Bronchial epithelial cell (primary cell): ENCODE measurements at regions not wholly inside any gene's neighbourhood (a gene's known extent, or its start where the extent isn't known, plus 50 kb on each side); places are given as distances from the start of the nearest gene placed in this dataset.

Experiments used
- DNase-seq: peaks from one replicate; pipeline ENCODE4 v3.0.0-alpha.2; 2010; ENCODE audit warnings: low read depth
- FAIRE-seq: peaks from 2 replicates; lab custom pipeline; 2011; peaks lifted over from hg19 to GRCh38; lab: Jason Lieb, UNC
- H3K27me3 ChIP-seq: 2 replicates; pipeline ENCODE4 v1.5.1; 2011; ENCODE audit warnings: low read length; ENCODE audit not compliant: control insufficient read depth, insufficient read depth
- H3K36me3 ChIP-seq: 2 replicates; pipeline ENCODE4 v1.5.1; 2011; ENCODE audit warnings: low read length; ENCODE audit not compliant: control insufficient read depth, insufficient read depth
- H3K4me3 ChIP-seq: 2 replicates; pipeline ENCODE4 v1.5.1; 2011; ENCODE audit warnings: mild to moderate bottlenecking, low read depth, low read length, control low read depth
- TF ChIP-seq, protein P1 (sequence below): IDR thresholded peaks from 2 replicates; pipeline ENCODE4 v1.5.1; 2011; ENCODE audit warnings: mild to moderate bottlenecking, moderate library complexity, low read length, control low read depth, inconsistent platforms; ENCODE audit not compliant: insufficient read depth, severe bottlenecking

DNA sequence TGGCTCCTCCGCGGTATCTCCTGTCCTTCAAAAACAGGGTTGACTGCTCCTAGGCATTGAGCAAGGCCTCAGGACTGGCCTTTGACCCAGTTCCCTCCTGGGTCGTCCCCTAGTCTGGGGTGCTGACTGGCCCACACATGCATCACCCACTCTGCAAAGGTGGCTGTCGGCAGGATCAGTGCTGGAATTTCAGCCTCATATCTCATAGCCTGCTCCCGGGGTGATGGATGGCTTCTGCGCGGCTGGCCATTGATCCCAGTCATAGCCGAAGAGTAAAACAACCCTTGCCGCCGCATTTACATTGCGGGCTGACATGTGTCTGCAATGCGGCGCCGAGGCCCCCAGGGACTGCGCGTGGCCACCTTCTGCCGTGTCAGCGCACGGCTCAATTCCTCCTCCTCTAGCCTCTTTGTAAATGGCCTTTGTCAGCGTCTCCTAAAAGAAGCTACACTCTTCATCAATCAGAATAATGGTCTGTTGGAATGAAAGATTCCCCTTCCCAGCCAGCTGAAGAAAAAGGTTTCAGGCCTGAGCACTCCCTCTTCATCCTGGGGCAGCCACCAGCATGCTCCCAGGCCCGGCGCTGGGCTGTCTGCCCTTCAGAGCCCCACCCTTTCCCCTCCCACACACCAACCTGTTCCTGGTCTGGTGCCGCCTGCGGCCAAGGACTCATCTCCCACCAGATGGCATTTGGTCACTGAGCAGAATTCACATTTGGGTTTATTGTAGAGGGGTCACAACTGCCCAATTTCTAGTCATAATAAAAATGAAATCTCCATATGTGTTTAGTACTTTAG, 159.0 kb downstream of the PJA2 start:
- DNase-seq (no peak), FAIRE-seq (no peak)
- Histone ChIP-seq H3K27me3 (no peaks in the 10 kb centered on the region), H3K4me3 (no peak overlapping the region), H3K36me3 (no peaks in the 10 kb centered on the region)
- TF ChIP-seq, protein P1, sequence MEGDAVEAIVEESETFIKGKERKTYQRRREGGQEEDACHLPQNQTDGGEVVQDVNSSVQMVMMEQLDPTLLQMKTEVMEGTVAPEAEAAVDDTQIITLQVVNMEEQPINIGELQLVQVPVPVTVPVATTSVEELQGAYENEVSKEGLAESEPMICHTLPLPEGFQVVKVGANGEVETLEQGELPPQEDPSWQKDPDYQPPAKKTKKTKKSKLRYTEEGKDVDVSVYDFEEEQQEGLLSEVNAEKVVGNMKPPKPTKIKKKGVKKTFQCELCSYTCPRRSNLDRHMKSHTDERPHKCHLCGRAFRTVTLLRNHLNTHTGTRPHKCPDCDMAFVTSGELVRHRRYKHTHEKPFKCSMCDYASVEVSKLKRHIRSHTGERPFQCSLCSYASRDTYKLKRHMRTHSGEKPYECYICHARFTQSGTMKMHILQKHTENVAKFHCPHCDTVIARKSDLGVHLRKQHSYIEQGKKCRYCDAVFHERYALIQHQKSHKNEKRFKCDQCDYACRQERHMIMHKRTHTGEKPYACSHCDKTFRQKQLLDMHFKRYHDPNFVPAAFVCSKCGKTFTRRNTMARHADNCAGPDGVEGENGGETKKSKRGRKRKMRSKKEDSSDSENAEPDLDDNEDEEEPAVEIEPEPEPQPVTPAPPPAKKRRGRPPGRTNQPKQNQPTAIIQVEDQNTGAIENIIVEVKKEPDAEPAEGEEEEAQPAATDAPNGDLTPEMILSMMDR, result no peak

DNA sequence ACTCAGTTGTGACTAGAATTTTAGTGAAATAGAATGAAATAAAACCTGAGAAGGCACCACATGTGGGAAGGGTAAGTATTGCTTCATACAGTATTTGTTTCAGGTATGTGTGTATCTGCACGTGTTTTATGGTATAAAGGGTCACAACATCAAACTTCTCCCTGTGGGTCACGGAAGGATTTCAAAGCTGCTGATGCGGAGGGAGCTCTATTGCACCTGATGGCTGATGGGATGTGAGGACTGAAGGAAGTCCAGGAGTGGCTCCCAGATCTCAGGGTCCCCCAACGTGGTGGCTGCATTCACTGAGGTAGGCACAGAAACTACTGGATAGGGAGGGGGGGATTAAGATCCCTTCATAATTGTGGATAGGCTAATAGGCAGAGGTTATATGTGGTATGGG, 159.7 kb downstream of the PJA2 start:
- TF ChIP-seq, protein P1, result no peak
- H3K27me3 ChIP-seq, result no peaks in the 10 kb centered on the region
- DNase-seq (no peak), FAIRE-seq (peak; percentile 40)
- no peaks in the 10 kb centered on the region for H3K36me3 ChIP-seq
- no peak overlapping the region for H3K4me3 ChIP-seq

DNA sequence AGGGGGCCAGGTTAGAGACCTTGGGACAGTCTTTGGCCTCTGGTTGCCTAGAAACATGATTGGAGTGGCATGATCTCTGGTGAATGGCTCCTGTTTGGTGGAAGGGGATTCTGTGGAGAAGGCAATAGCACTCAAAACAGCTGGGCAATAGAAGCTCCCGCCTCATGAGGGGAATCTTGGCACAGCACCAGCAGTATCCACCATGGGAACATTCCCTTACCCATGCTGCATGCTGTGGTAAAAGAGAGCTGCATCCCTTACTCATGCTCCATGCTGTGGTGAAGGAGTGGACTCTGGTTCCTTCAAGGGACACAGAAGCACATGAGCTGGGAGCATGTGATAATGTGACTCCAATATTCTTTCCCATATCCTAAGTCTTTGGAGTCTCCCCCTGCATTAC, 160.6 kb downstream of the PJA2 start:
- Histone ChIP-seq H3K27me3 (no peaks in the 10 kb centered on the region), H3K4me3 (no peak overlapping the region), H3K36me3 (no peaks in the 10 kb centered on the region)
- TF ChIP-seq, protein P1, result no peak
- DNase-seq (no peak), FAIRE-seq (no peak)

DNA sequence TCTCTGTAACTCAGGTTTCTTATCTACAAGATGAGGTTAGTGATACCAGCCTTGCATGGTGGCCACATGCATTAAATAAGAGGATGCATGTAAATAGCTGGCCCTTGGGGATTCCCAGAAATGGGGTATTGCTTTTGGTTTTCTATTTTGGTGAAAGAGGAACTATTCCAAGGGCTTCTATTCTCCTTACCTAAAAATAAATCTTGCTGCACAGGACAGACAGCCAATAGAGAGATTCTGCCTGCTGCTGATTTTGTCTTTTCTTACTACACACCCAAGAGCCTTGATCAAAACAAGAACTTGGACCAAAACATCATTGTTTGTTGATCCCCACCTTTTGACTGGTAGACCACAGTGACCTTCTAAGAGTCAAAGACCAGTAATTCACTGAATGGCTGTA, 161.8 kb downstream of the PJA2 start:
- no peak overlapping the region for H3K4me3 ChIP-seq
- no peak for DNase-seq

DNA sequence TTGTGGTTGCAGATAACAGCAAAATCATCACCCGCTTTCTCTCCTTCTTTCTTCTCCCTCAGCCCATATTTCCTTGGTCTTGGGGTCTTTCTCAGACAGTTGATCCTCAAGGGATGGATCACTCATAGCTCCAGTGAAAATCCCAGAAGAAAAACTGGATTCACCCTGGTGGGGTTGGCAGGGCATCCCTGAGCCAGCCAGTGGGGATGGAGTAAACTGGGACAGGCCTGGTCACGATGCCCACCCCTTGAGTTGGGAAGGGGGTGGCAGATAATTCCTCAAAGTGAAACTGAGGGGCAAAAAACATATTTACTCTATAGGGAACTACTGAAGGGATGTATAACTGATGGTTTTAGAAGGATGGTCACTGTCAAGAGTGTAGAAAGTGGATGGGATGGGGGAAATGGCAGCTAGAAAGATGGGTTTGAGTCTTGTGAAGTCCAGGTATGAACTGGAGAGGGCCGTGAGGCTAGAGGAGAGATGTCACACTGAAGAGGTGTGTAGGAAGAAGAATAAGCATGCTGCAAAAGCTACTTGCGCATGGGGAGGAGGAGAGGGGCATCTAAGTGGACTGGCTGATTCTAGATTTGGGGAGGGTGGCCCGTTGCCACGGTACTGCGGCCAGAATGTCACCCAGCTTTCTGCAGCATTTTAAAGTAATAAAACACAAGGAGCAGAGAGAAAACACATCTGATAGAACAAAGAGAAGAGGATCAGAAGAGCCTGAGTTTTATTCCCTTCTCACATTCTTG, 162.8 kb downstream of the PJA2 start:
- H3K4me3 ChIP-seq, result no peak overlapping the region
- no peak for FAIRE-seq
- no peaks in the 10 kb centered on the region for H3K36me3 ChIP-seq
- TF ChIP-seq, protein P1, result no peak
- DNase-seq, result no peak
- H3K27me3 ChIP-seq, result no peaks in the 10 kb centered on the region

More for the DNA sequence above, 161.8 kb downstream of the PJA2 start:
- no peak for FAIRE-seq
- TF ChIP-seq, protein P1, result no peak
- Histone ChIP-seq H3K27me3 (no peaks in the 10 kb centered on the region), H3K36me3 (no peaks in the 10 kb centered on the region)
